ENCODE measurements at regions not wholly inside any gene's neighbourhood (a gene's known extent, or its start where the extent isn't known, plus 50 kb on each side); places are given as distances from the start of the nearest gene placed in this dataset.

- no peak for TF ChIP-seq CTCF (IDR thresholded peaks at IDR 0.05; ENCODE audit: unreplicated experiment)
- DNase-seq = no peak
- H3K4me1 Mint-ChIP-seq (ENCODE audit: low read depth, unreplicated experiment) = peaks cover 3% of the 10 kb centered on the region
- no peaks in the 10 kb centered on the region for H3K9me3 Mint-ChIP-seq (ENCODE audit: low read depth, unreplicated experiment)
- H3K36me3 Mint-ChIP-seq (ENCODE audit: insufficient read depth, unreplicated experiment) = no peaks in the 10 kb centered on the region
- H3K27ac Mint-ChIP-seq (ENCODE audit: unreplicated experiment) = no peak overlapping the region
- CTCF ChIA-PET = no interaction called here
- H3K27me3 Mint-ChIP-seq (ENCODE audit: unreplicated experiment) = no peaks in the 10 kb centered on the region
- no peak overlapping the region for H3K4me3 Mint-ChIP-seq (ENCODE audit: low read depth, unreplicated experiment)
- intact Hi-C loops (cut with micrococcal nuclease; ENCODE audit: unreplicated experiment) = no loop called here
- BruUV-seq (replicated peaks) = no TSS peak
These were observed 211.3 kb downstream of the MBL2 start for GRCh38 chr10:52561322-52561721.

GRCh38 chr10:52563360-52563759, 209.2 kb downstream of the MBL2 start:
- no peaks in the 10 kb centered on the region for H3K36me3 Mint-ChIP-seq (ENCODE audit: insufficient read depth, unreplicated experiment)
- no peaks in the 10 kb centered on the region for H3K27me3 Mint-ChIP-seq (ENCODE audit: unreplicated experiment)
- intact Hi-C loops (cut with micrococcal nuclease; ENCODE audit: unreplicated experiment) = no loop called here
- no peaks in the 10 kb centered on the region for H3K9me3 Mint-ChIP-seq (ENCODE audit: low read depth, unreplicated experiment)
- H3K4me3 Mint-ChIP-seq (ENCODE audit: low read depth, unreplicated experiment) = no peak overlapping the region
- no peak for DNase-seq
- no peak overlapping the region for H3K27ac Mint-ChIP-seq (ENCODE audit: unreplicated experiment)
- peaks cover 9% of the 10 kb centered on the region for H3K4me1 Mint-ChIP-seq (ENCODE audit: low read depth, unreplicated experiment)
- no peak for TF ChIP-seq CTCF (IDR thresholded peaks at IDR 0.05; ENCODE audit: unreplicated experiment)
- BruUV-seq (replicated peaks) = no TSS peak
- CTCF ChIA-PET = no interaction called here

GRCh38 chr10:52566471-52567246, 205.9 kb downstream of the MBL2 start:
- Mint-ChIP-seq H3K27me3 (ENCODE audit: unreplicated experiment) (no peaks in the 10 kb centered on the region), H3K27ac (ENCODE audit: unreplicated experiment) (no peak overlapping the region), H3K4me3 (ENCODE audit: low read depth, unreplicated experiment) (no peak overlapping the region), H3K36me3 (ENCODE audit: insufficient read depth, unreplicated experiment) (no peaks in the 10 kb centered on the region), H3K4me1 (ENCODE audit: low read depth, unreplicated experiment) (peaks cover 9% of the 10 kb centered on the region), H3K9me3 (ENCODE audit: low read depth, unreplicated experiment) (no peaks in the 10 kb centered on the region)
- CTCF ChIA-PET = interaction anchor here (0.7 to 4.2 kb wide), 8 partner anchors 14 to 260 kb away, joined by 3 to 49 read pairs (median 3); partner anchors contain the start of gene DKK1
- DNase-seq = peak; percentile 45
- intact Hi-C loops (cut with micrococcal nuclease; ENCODE audit: unreplicated experiment) = loop anchor here (1.0 to 2.0 kb wide), 2 partner anchors 78 to 258 kb away; no protein-coding TSS in a partner anchor
- TF ChIP-seq CTCF (IDR thresholded peaks at IDR 0.05; ENCODE audit: unreplicated experiment) = peak; percentile 66
- BruUV-seq (replicated peaks) = no TSS peak

GRCh38 chr10:52567247-52567580, 205.4 kb downstream of the MBL2 start:
- Mint-ChIP-seq H3K36me3 (ENCODE audit: insufficient read depth, unreplicated experiment) (no peaks in the 10 kb centered on the region), H3K27me3 (ENCODE audit: unreplicated experiment) (no peaks in the 10 kb centered on the region), H3K4me3 (ENCODE audit: low read depth, unreplicated experiment) (no peak overlapping the region), H3K27ac (ENCODE audit: unreplicated experiment) (no peak overlapping the region), H3K9me3 (ENCODE audit: low read depth, unreplicated experiment) (no peaks in the 10 kb centered on the region), H3K4me1 (ENCODE audit: low read depth, unreplicated experiment) (peaks cover 9% of the 10 kb centered on the region)
- TF ChIP-seq CTCF (IDR thresholded peaks at IDR 0.05; ENCODE audit: unreplicated experiment) = no peak
- CTCF ChIA-PET = interaction anchor here (0.7 to 4.2 kb wide), 6 partner anchors 14 to 260 kb away, joined by 3 to 49 read pairs (median 4); partner anchors contain the start of gene DKK1
- intact Hi-C loops (cut with micrococcal nuclease; ENCODE audit: unreplicated experiment) = loop anchor here (1.0 to 2.0 kb wide), 2 partner anchors 78 to 259 kb away; no protein-coding TSS in a partner anchor
- no peak for DNase-seq
- no TSS peak for BruUV-seq (replicated peaks)
